HepG2 (cell line): ENCODE measurements at regions not wholly inside any gene's neighbourhood (a gene's known extent, or its start where the extent isn't known, plus 50 kb on each side); places are given as distances from the start of the nearest gene placed in this dataset.

Experiments used
- ATAC-seq: fragments of 200-7000 bp; cut with Tn5 transposase; 3 replicates; pipeline ENCODE4 v1.9.1; 2020; ENCODE audit warnings: mild to moderate bottlenecking, moderate library complexity
- BruUV-seq: library from RNA; stranded (reverse); fragments of 400-500 nt; replicated peaks from 2 replicates; lab custom pipeline; 2021; lab: Mats Ljungman, UMichigan
- CTCF ChIA-PET: fragments of 300-600 bp; formaldehyde crosslinking; extraction: SDS; loops from one replicate; lab custom pipeline; 2021; ENCODE audit warnings: low total read pairs, inconsistent platforms, low intra/inter-chr PET ratio; lab: Yijun Ruan, JAX
- POLR2A ChIA-PET: fragments of 350-600 bp; sonication (Branson Sonifier 250); formaldehyde crosslinking; loops from one replicate; lab custom pipeline; 2020; ENCODE audit warnings: antibody characterized with exemption, inconsistent platforms; lab: Yijun Ruan, JAX
- DNase-seq: peaks from one replicate; pipeline ENCODE4 v3.0.0-alpha.2; 2015; ENCODE audit warnings: low spot score
- FAIRE-seq: peaks from 3 replicates; lab custom pipeline; 2011; peaks lifted over from hg19 to GRCh38; lab: Jason Lieb, UNC
- H2AFZ ChIP-seq: one replicate; pipeline ENCODE4 v1.6.1; 2011; ENCODE audit warnings: low read length, inconsistent platforms
- H3K27ac ChIP-seq: fragments of 300-600 bp; 3 replicates; pipeline ENCODE4 v1.8.0; 2011; ENCODE audit warnings: mixed run types, mild to moderate bottlenecking, mixed read lengths, low read length, inconsistent platforms; ENCODE audit not compliant: insufficient read depth; ENCODE audit errors: extremely low read length
- H3K27me3 ChIP-seq, 2 experiments: fragments of 200-600 bp in 1 of 2; 2 replicates in 1 of 2; 3 replicates in 1 of 2; pipeline versions ENCODE4 v1.6.0 to v1.8.0; 2011; ENCODE audit warnings: low read length in 2 of 2, mild to moderate bottlenecking in 2 of 2, moderate library complexity in 2 of 2, inconsistent platforms in 1 of 2; ENCODE audit not compliant: insufficient read depth in 2 of 2, control insufficient read depth in 1 of 2
- H3K36me3 ChIP-seq, 2 experiments: fragments of 200-600 bp in 1 of 2; replicated peaks in 1 of 2; 2 replicates in 1 of 2; 3 replicates in 1 of 2; pipeline versions ENCODE4 v1.5.1 to v1.8.0; 2011; ENCODE audit warnings: low read length in 2 of 2, inconsistent platforms in 1 of 2; ENCODE audit not compliant: insufficient read depth in 2 of 2, control insufficient read depth in 1 of 2
- H3K4me1 ChIP-seq: 2 replicates; pipeline ENCODE4 v1.5.1; 2012; ENCODE audit warnings: low read length, inconsistent platforms; ENCODE audit not compliant: insufficient read depth
- H3K4me2 ChIP-seq: 2 replicates; pipeline ENCODE4 v1.6.0; 2011; ENCODE audit warnings: low read depth, low read length, inconsistent platforms
- H3K4me3 ChIP-seq, 3 experiments: fragments of 200-600 bp in 1 of 3; sonication (generic), shearing (Covaris generic) in 1 of 3; replicated peaks in 1 of 3; 2 replicates each; pipeline ENCODE4 v1.5.1; 2011 to 2016; ENCODE audit warnings: low read length in 3 of 3, inconsistent platforms in 2 of 3, low read depth in 2 of 3, mild to moderate bottlenecking in 2 of 3, control low read depth in 1 of 3, mixed read lengths in 1 of 3; ENCODE audit not compliant: insufficient read depth in 1 of 3
- H3K79me2 ChIP-seq: one replicate; pipeline ENCODE4 v1.6.1; 2011; ENCODE audit warnings: low read length, inconsistent platforms; ENCODE audit not compliant: insufficient read depth
- H3K9ac ChIP-seq: 2 replicates; pipeline ENCODE4 v1.6.0; 2011; ENCODE audit warnings: mild to moderate bottlenecking, low read depth, low read length, inconsistent platforms; ENCODE audit not compliant: insufficient read depth
- H3K9me3 ChIP-seq: 2 replicates; pipeline ENCODE4 v1.5.1; 2012; ENCODE audit warnings: mild to moderate bottlenecking, low read length
- H4K20me1 ChIP-seq: 2 replicates; pipeline ENCODE4 v1.6.0; 2011; ENCODE audit warnings: inconsistent platforms, mild to moderate bottlenecking, low read length, moderate library complexity; ENCODE audit not compliant: insufficient read depth
- FOXJ3 ChIP-seq: sonication (generic); formaldehyde crosslinking; IDR thresholded peaks from 2 replicates; pipeline ENCODE4 v1.4.0; 2020; ENCODE audit warnings: missing genetic modification reagents, mild to moderate bottlenecking, borderline replicate concordance
- PREB ChIP-seq: sonication (generic); formaldehyde crosslinking; IDR thresholded peaks from 2 replicates; pipeline ENCODE4 v1.4.0; 2020; ENCODE audit warnings: missing genetic modification reagents
- STAT6 ChIP-seq: sonication (generic); formaldehyde crosslinking; IDR thresholded peaks from 2 replicates; pipeline ENCODE4 v1.4.0; 2020; ENCODE audit warnings: missing genetic modification reagents, mild to moderate bottlenecking, borderline replicate concordance
- ZNF160 ChIP-seq: sonication (generic); formaldehyde crosslinking; IDR thresholded peaks from 2 replicates; pipeline ENCODE4 v1.8.0; 2022; ENCODE audit warnings: mild to moderate bottlenecking, inconsistent platforms, missing genetic modification reagents
- WGBS: methylation state at CpG from one replicate; pipeline ENCODE4 v1.1.6; 2017; ENCODE audit warnings: low lambda C conversion rate; 5-methylcytosine and 5-hydroxymethylcytosine counted together
- in situ Hi-C: cut with HindIII; loops from 2 replicates; pipeline ENCODE4 v1.10.0; 2017; ENCODE audit warnings: low pct_unique_long_range_greater_than_20kb; ENCODE audit not compliant: extremely low pct_ligation_motif_present
- intact Hi-C: fragments of 100-400 bp; cut with micrococcal nuclease; formaldehyde crosslinking; loops from one replicate; pipeline ENCODE4 v1.10.0; 2022; ENCODE audit not compliant: unreplicated experiment

GRCh38 chr19:29079356-29080032 is 133.5 kb downstream of the UQCRFS1 start:
- H3K4me3 ChIP-seq = no peak overlapping the region
- H3K4me1 ChIP-seq = 0 out of 2 replicates have a peak, but pooled peaks cover 6% of the 10 kb centered on the region
- intact Hi-C loops = no loop called here
- ChIA-PET POLR2A (no interaction called here), CTCF (no interaction called here)
- FAIRE-seq = no peak
- in situ Hi-C loops = no loop called here
- DNase-seq = no peak
- H4K20me1 ChIP-seq = no peaks in the 10 kb centered on the region
- H3K36me3 ChIP-seq = no peaks in the 10 kb centered on the region
- no peak for ATAC-seq
- H3K9me3 ChIP-seq = no peaks in the 10 kb centered on the region
- H2AFZ ChIP-seq = no peak overlapping the region
- 30% methylated on average over 14 of the region's 14 CpGs for WGBS
- H3K79me2 ChIP-seq = no peaks in the 10 kb centered on the region
- no peaks in the 10 kb centered on the region for H3K27me3 ChIP-seq
- no TSS peak for BruUV-seq
- TF ChIP-seq STAT6 (CRISPR knock-in tag) (no peak), FOXJ3 (CRISPR knock-in tag) (no peak), PREB (no peak), ZNF160 (CRISPR knock-in tag) (no peak)
- H3K9ac ChIP-seq = no peak overlapping the region
- H3K4me2 ChIP-seq = no peak overlapping the region
- H3K27ac ChIP-seq = no peak overlapping the region
